Fibroblast of pulmonary artery (primary cell): ENCODE measurements at regions not wholly inside any gene's neighbourhood (a gene's known extent, or its start where the extent isn't known, plus 50 kb on each side); places are given as distances from the start of the nearest gene placed in this dataset.

Experiments
- DNase-seq: peaks from one replicate; pipeline ENCODE4 v3.0.0-alpha.2; 2010; ENCODE audit warnings: low read depth
- H3K4me3 ChIP-seq: replicated peaks from 2 replicates; pipeline ENCODE4 v1.5.1; 2011; ENCODE audit warnings: low read depth, mild to moderate bottlenecking, control low read depth, low read length, moderate library complexity
- TF ChIP-seq, protein P1 (sequence below): IDR thresholded peaks from 2 replicates; pipeline ENCODE4 v1.5.1; 2011; ENCODE audit warnings: mild to moderate bottlenecking, control low read depth, low read length, inconsistent platforms; ENCODE audit errors: missing control alignments

DNA sequence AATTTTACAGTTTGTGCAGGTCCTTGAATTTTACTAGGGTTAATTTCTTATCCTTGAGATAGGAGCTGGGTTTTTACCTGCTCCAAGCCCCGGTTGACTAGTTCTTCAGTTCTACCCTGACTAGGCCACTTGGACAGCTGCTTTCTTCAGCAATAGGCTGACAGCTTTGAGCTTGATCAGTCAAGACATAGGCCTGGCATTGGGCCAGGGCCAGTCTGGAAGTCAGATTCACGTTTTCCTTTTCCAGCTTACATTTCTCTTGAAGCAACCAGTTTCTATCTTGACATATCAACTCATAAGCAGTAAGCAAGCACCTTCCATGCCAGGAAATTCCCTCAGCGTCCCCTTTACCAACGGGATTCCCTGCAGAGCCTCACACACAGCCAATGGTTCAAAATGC lies 63.7 kb upstream of the AJAP1 start:
- DNase-seq, result no peak
- TF ChIP-seq, protein P1, sequence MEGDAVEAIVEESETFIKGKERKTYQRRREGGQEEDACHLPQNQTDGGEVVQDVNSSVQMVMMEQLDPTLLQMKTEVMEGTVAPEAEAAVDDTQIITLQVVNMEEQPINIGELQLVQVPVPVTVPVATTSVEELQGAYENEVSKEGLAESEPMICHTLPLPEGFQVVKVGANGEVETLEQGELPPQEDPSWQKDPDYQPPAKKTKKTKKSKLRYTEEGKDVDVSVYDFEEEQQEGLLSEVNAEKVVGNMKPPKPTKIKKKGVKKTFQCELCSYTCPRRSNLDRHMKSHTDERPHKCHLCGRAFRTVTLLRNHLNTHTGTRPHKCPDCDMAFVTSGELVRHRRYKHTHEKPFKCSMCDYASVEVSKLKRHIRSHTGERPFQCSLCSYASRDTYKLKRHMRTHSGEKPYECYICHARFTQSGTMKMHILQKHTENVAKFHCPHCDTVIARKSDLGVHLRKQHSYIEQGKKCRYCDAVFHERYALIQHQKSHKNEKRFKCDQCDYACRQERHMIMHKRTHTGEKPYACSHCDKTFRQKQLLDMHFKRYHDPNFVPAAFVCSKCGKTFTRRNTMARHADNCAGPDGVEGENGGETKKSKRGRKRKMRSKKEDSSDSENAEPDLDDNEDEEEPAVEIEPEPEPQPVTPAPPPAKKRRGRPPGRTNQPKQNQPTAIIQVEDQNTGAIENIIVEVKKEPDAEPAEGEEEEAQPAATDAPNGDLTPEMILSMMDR, result no peak
- no peak overlapping the region for H3K4me3 ChIP-seq

DNA sequence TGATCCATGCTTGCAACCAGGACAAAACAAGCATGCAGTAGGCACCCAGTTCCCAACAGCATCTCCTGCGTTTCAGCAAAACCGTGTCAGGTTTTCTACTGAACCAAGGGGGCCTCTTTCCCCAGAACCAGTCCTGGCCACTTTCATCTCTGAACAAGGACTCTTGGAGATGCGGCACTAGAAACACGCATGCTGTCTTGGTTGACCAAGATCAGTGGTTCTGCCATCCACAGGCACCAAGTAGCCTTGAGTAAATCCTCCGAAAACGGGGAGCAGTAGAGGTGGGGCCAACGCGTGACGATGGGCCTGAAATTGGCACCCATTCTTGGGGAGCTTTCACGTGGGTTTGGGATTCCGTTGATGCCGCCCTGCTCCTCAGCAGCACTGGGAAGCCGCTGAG lies 62.5 kb upstream of the AJAP1 start:
- TF ChIP-seq, protein P1, result no peak
- DNase-seq, result no peak
- H3K4me3 ChIP-seq, result no peak overlapping the region

DNA sequence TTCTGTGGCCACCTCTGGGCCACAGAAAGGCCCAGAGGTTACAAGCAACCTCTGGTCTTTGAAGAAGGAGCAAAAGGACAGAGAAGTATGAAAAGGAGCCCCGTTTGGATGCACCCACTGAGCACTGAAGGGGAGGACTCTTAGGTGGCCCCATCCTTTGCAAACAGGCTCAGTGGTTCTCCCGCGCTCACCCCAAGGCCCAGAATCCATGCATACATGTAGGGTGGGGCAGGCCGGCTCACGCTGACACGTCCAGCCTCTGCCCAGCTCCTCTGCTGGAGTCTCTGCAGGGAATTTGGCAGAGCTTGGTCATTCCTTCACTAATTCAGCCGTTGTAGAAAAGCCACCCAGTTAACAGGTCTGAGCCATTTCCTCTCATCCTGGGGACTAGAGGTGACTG lies 61.3 kb upstream of the AJAP1 start:
- H3K4me3 ChIP-seq, result no peak overlapping the region
- no peak for DNase-seq
- TF ChIP-seq, protein P1, result no peak

DNA sequence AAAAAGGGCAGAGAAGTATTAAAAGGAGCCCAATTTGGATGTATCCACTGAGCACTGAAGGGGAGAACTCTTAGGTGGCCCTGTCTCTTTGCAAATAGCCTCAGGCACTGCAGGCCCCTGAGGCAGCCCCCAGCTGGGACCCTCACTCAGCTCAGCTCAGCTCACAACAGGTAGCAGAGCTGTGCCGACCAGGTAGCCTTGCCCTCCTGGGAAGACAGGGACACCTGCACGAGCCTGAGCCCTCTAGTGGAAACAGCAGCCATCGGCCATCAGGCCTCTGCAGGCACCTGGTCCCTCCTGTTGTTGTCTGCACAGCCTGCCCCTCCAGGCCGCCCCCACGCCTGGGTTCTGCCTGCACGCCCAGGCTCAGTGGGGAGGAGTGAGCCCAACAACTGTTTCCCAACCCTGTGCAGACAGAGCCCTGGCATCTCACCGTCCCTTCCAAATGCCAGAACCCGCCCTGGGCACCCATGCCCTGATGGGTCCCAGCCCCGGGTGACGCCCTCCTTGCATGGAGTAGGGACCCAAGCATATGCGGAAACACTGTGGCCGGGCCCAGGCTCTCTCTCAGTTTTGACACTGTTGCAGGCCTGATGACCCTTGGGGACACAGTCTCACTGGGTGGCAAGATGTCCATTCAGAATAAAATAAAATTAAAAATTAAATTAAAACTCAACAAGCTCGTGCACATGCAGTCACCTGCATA lies 60.0 kb upstream of the AJAP1 start:
- TF ChIP-seq, protein P1, result no peak
- no peak for DNase-seq
- no peak overlapping the region for H3K4me3 ChIP-seq

DNA sequence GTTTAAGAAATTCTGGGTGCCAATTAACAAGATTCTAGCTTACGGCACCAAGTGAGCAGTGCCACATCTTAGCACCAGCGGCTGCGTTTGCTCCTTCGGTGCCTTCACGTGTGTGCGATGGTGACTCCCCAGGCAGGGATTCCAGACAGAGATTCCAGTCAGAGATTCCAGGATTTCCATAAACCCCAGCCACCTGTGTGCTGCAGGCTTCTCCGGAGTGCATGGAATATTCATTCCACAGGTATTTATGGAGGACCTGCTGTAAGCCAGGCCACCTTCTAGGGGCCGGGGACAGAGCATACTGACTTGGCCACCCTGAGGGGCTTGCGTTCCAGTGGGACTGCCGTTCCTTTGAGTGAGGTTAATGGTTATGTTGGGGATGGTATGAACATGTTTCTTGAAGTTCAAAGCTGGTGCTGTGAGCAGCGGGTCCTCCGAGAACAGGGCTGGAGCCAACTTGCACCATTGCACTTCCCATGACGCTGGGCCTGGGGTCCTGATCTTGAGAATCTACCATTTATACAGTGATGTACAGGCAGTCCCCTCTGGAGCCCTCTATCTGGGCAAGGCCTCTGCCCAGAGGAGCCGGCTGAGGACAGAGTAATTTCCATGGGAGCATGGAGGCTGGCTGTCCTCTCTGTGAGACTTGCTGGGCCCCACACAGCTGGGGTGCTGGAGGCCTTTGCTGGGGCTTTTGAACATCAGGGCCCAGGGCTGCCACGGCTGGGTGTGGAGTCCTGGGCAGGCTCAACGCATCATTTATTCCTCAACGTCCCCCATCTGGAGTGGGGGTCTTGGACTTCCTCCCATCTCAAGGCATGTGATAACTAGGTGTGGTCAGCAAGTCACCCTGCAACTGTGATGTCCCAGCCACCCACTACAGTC lies 58.8 kb upstream of the AJAP1 start:
- no peak for DNase-seq
- no peak overlapping the region for H3K4me3 ChIP-seq
- TF ChIP-seq, protein P1, result no peak

DNA sequence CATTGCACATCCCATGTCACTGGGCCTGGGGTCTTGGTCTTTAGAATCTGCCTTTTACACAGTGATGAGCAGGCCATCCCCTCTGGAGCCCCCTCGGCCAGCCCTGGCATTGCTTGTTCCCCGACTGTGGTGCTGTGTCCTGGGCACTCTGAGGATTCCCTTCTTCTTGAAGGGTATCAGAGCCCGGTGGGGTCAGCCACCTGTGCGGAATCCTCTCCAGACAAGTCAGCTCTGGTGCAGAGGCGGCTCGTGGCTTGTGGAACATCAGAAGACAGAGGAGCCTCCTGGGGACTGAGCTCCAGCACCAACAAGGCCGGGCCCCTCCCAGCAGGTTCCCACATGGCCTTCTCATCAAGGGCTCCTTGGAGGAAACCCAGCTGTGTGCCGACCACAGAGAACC lies 57.9 kb upstream of the AJAP1 start:
- H3K4me3 ChIP-seq, result no peak overlapping the region
- DNase-seq, result no peak
- TF ChIP-seq, protein P1, result no peak

DNA sequence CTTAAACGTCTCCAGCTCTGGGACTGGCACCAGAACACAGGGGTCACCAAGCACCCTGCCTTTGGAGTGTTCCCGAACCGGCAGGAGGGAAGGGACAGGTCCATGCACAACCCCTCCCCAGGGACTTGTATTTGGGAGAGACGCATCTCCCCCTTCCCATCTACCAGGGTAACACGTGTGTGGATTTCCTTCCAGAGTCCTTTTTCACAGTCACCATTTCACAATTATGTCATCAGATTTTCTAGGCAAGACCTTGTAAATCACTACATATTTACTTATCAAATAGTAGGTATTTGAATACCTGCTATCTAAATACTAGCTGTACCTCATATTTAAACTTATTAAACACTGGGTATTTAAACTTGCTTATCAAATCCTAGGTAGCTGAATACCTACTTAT lies 57.4 kb upstream of the AJAP1 start:
- TF ChIP-seq, protein P1, result no peak
- H3K4me3 ChIP-seq, result no peak overlapping the region
- no peak for DNase-seq
